ENCODE measurements at regions not wholly inside any gene's neighbourhood (a gene's known extent, or its start where the extent isn't known, plus 50 kb on each side); places are given as distances from the start of the nearest gene placed in this dataset.
"Not testable (repeated sequence)": the region's sequence is repeated elsewhere in the genome, so short reads cannot be mapped to it uniquely, and the experiment has no call there.

- DNase-seq, result no peak
These were observed 103.8 kb upstream of the COPS8 start for GRCh38 chr2:236981701-236982485.

GRCh38 chr2:236982693-236983455 lies 102.8 kb upstream of the COPS8 start:
- DNase-seq, result no peak

- DNase-seq, result no peak
These were observed 101.6 kb upstream of the COPS8 start for GRCh38 chr2:236984046-236984445.

- no peak for DNase-seq
These were observed 99.8 kb upstream of the COPS8 start for GRCh38 chr2:236985761-236986339.

- no peak for DNase-seq
These were observed 99.0 kb upstream of the COPS8 start for GRCh38 chr2:236986524-236987330.

- no peak for DNase-seq
These were observed 97.5 kb upstream of the COPS8 start for GRCh38 chr2:236988216-236988615.

- DNase-seq, result no peak
These were observed 96.7 kb upstream of the COPS8 start for GRCh38 chr2:236988690-236989624.

- DNase-seq, result no peak
These were observed 95.1 kb upstream of the COPS8 start for GRCh38 chr2:236990552-236990951.

- DNase-seq, result no peak
These were observed 93.8 kb upstream of the COPS8 start for GRCh38 chr2:236991874-236992273.

- no peak for DNase-seq
These were observed 92.4 kb upstream of the COPS8 start for GRCh38 chr2:236993286-236993685.

GRCh38 chr2:236994361-236994760 lies 91.3 kb upstream of the COPS8 start:
- DNase-seq, result no peak

GRCh38 chr2:236997069-236997715 lies 88.5 kb upstream of the COPS8 start:
- DNase-seq, result no peak

GRCh38 chr2:236998236-236998635 lies 87.5 kb upstream of the COPS8 start:
- DNase-seq, result no peak

GRCh38 chr2:236998758-236999157 lies 86.9 kb upstream of the COPS8 start:
- DNase-seq, result no peak

- no peak for DNase-seq
These were observed 85.2 kb upstream of the COPS8 start for GRCh38 chr2:237000481-237000880.

- DNase-seq, result not testable (repeated sequence)
These were observed 80.3 kb upstream of the COPS8 start for GRCh38 chr2:237005341-237005740.

GRCh38 chr2:237011206-237011795 lies 74.4 kb upstream of the COPS8 start:
- no peak for DNase-seq

GRCh38 chr2:237012004-237012403 lies 73.7 kb upstream of the COPS8 start:
- no peak for DNase-seq

- no peak for DNase-seq
These were observed 73.0 kb upstream of the COPS8 start for GRCh38 chr2:237012577-237013267.

Measured in CD4-positive, alpha-beta T cell treated with Interleukin-15 for 1 hour (primary cell).